ENCODE measurements at regions not wholly inside any gene's neighbourhood (a gene's known extent, or its start where the extent isn't known, plus 50 kb on each side); places are given as distances from the start of the nearest gene placed in this dataset.

DNA sequence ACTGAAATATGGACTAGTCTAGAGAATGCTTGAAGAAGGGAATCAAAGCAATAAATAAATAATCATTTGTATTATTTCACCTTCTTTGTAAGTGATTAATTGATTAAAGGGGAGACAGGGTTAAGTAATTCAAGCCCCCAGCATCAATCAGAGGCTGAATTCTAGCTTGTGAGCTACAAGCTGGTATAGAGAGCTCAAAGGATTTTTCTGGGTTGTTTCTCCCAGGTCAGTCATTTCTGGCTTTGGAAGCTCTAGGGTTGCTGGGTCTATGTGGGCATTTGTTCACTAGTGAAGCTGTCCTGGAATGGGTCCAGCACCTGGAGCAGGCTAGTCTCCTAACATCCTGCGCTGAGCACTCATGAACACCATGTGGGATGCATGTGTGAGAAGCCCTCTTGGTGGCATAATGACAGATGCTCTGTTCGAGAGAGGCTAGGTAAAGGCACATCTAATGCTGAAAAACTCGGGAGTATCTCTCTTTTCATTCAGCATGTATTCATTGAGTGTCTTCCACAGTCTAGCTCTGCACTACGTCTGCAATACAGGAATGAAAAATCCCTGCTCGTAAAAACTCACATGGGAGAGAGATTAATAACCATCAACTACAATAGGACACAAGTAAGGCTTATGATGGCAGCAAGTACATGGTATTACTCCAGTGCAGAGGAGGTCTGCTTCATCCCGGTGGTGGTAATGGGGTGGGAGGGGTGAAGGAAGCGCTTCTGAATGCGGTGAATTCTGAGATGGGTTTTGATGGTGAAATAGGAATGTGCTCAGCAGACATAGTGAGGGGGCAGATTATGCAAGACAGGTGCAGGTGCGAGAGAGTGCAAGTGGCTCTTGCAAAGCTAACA, 68.0 kb upstream of the NRP1 start:
- Mint-ChIP-seq H3K27ac (no peak overlapping the region), H3K4me3 (no peak overlapping the region), H3K36me3 (peaks cover 1% of the 10 kb centered on the region), H3K4me1 (no peaks in the 10 kb centered on the region), H3K27me3 (peaks cover 1% of the 10 kb centered on the region), H3K9me3 (peaks cover under 1 to 9% (median 2%) of the 10 kb centered on the region in 3 donors)

DNA sequence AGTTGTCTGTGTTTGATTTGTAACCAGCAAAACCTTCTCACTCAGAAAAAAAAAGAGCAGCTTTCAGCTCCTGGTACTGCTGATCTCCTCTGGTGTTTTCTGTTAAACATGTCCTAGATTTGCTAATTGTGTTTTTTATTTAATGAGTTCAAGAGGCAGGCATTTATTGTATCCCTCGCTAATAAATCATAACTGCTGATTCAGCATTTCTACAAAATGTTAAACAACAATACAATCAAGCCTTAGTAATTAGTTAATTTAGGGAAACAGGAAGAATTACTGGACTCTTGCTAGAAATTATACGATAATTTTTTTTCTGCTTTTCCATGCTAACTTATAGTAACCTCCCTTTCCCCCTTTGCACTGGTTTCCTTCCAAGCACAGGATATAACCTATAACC, 66.8 kb upstream of the NRP1 start:
- peaks cover 4 to 15% (median 4%) of the 10 kb centered on the region in 3 donors for H3K9me3 Mint-ChIP-seq
- no peak overlapping the region for H3K4me3 Mint-ChIP-seq
- H3K36me3 Mint-ChIP-seq = no peaks in the 10 kb centered on the region
- H3K27me3 Mint-ChIP-seq = peaks cover 1% of the 10 kb centered on the region
- H3K4me1 Mint-ChIP-seq = no peaks in the 10 kb centered on the region
- no peak overlapping the region for H3K27ac Mint-ChIP-seq

DNA sequence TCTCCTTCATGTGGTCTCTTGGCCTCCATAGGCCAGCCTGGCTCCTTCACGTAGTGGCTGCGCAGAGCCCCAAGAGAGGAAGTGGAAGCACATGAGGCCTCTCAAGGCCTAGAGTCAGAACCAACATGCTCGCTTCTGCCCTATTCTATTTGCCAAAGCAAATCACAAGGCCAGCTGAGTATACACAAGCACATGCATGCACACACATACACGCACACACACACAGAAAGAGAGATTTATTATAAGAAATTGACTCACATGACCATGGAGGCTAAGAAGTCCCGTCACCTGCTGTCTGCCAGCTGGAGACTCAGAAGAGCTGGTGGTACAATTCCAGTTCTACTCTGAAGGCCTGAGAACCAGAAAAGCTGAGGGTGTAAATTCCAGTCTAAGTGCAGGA, 64.3 kb upstream of the NRP1 start:
- H3K27me3 Mint-ChIP-seq = peaks cover 1% of the 10 kb centered on the region
- no peak overlapping the region for H3K4me3 Mint-ChIP-seq
- H3K9me3 Mint-ChIP-seq = peaks cover 4 to 15% (median 4%) of the 10 kb centered on the region in 3 donors
- H3K36me3 Mint-ChIP-seq = no peaks in the 10 kb centered on the region
- H3K27ac Mint-ChIP-seq = no peak overlapping the region
- H3K4me1 Mint-ChIP-seq = no peaks in the 10 kb centered on the region

DNA sequence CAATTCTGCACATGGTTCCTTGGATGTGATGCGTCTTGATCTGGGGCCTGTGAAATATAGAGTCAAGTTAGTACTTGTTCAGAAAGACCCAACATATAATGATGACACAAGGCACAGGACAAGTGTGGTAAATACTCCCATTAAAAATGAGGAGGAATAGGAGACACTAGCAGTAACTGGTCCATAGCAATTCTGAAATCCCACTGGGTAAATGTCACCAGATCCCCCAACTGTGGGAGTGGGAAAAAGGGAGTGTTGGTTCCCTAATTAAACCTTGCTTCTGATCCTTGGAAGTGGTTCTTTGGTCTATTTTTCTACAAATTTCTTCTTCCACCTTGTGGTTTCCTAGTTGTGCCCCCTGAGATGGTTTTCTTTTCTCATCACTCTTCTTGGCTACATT, 62.5 kb upstream of the NRP1 start:
- no peaks in the 10 kb centered on the region for H3K36me3 Mint-ChIP-seq
- peaks cover 4 to 15% (median 4%) of the 10 kb centered on the region in 3 donors for H3K9me3 Mint-ChIP-seq
- no peak overlapping the region for H3K27ac Mint-ChIP-seq
- no peaks in the 10 kb centered on the region for H3K27me3 Mint-ChIP-seq
- no peak overlapping the region for H3K4me3 Mint-ChIP-seq
- no peaks in the 10 kb centered on the region for H3K4me1 Mint-ChIP-seq

DNA sequence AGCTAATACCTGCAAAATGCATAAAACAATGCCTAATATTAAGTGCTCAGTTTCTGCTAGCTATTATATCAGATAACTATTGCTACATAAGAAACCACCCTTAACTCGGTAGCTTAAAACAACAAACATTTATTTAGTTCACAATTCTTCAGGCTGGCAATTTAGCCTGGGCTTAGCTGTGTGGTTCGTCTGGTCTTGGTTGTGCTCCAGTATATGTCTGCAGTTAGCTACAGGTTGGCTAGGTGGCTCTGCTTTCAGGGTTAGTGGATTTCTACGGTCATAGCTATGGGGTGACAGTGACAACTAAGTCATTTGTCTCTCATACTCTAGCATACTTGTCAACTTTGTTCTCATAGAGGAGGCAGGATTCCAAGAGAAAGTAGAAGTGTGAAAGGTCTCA, 61.8 kb upstream of the NRP1 start:
- Mint-ChIP-seq H3K27me3 (no peaks in the 10 kb centered on the region), H3K4me1 (no peaks in the 10 kb centered on the region), H3K36me3 (no peaks in the 10 kb centered on the region), H3K27ac (no peak overlapping the region), H3K9me3 (peaks cover 4 to 15% (median 4%) of the 10 kb centered on the region in 3 donors), H3K4me3 (no peak overlapping the region)

DNA sequence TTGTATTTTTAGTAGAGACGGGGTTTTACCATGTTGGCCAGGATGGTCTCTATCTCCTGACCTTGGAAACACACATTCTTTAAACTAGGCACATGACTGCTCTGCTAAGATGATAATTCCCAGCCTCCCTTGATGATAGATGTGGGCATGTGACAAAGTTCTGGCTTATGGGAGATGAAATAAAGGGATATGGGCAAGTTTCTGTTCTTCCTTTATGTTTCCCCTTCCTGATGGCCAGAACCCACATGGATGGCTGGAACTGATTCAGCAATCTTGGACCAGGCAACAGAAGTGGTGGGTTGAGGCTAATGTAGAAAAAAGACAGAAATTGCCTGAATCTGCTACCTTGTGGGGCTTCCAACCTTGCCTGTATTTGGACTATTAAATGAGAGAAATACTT, 60.7 kb upstream of the NRP1 start:
- H3K4me1 Mint-ChIP-seq = no peaks in the 10 kb centered on the region
- H3K9me3 Mint-ChIP-seq = peaks cover 4 to 15% (median 4%) of the 10 kb centered on the region in 3 donors
- H3K4me3 Mint-ChIP-seq = no peak overlapping the region
- no peaks in the 10 kb centered on the region for H3K27me3 Mint-ChIP-seq
- H3K36me3 Mint-ChIP-seq = no peaks in the 10 kb centered on the region
- H3K27ac Mint-ChIP-seq = no peak overlapping the region

DNA sequence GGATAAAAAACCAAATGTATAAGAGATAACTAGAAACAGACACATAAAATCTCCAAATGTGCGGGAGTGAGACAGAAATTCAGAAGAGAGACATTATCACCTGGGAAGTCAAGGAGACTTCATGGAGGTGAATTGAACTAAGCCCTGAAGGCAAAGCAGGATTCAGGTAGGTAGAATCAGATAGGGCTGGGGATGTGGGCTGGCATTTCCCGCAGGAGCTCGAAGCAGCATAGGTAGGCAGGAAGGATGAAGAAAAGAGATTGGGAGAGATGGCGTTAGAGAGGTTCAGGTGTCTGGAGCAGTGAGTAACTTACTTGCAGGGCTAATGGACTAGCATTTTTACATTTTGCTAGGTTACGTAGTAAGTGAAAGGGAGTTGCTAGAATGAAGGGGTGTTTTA, 58.2 kb upstream of the NRP1 start:
- Mint-ChIP-seq H3K4me1 (no peaks in the 10 kb centered on the region), H3K36me3 (no peaks in the 10 kb centered on the region), H3K9me3 (peaks cover 3 to 13% (median 4%) of the 10 kb centered on the region in 3 donors), H3K4me3 (no peak overlapping the region), H3K27me3 (no peaks in the 10 kb centered on the region), H3K27ac (no peak overlapping the region)

DNA sequence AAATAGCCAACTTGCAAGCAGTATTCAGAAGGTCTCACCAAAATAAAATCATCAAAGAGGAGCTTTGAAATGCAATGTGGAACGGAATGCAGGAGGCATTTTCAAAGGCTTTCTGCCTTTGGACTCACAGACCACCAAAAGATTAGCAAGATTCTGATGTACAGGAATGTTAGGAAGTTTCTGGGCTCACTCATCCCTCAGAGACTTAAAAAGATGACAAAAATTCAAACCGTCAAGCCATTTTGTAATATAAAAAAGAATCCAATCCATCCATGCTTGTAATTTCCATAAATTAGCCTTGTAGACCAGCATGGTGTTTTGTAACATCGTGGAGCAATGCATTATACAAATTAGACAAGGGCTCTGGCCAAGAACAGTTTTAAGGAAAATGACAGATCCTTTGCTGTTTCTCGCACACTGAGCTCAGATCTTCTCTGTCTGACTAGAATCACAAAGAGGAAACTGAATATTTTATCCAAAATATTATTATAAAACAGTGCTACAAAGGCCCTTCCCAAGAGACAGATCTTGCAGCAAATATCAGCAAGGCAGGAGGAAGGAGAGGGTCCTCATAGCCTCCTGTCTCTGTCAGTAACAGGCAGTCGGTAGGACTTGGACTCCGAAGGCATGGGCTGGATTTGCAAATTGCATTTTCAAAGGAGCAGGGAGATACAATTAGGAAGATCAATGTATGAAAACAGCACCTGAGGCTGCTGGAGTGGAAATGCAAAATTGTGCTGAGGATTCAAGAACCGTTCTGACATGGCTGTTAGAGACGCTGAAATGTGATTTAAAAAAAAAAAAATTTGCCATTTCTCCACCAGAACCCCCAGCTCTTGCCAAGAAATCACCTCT, 57.4 kb upstream of the NRP1 start:
- Mint-ChIP-seq H3K4me3 (no peak overlapping the region), H3K36me3 (no peaks in the 10 kb centered on the region), H3K4me1 (no peaks in the 10 kb centered on the region), H3K27me3 (no peaks in the 10 kb centered on the region), H3K9me3 (peaks cover 0 to 4% (median 2%) of the 10 kb centered on the region in 3 donors), H3K27ac (no peak overlapping the region)

DNA sequence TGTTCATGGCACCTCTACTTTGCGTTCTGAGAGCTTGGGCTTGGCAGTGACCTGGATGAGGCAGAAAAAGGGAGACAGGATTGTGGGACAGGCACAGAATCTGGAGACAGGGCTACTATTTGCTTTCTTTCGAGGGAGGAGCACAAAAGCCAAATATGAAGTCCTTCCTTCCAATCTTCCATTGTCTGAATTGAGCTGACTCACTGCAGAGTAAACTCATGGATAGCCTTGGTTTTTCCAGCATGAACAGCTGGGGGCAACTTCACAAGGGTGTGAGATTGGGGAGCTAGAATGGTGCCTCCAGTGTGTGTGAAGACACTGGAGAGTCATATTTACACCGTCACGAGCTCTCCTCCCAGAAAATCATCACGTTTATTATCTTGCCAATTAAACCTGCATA, 55.6 kb upstream of the NRP1 start:
- peaks cover 0 to 2% (median 0%) of the 10 kb centered on the region in 3 donors for H3K9me3 Mint-ChIP-seq
- no peaks in the 10 kb centered on the region for H3K4me1 Mint-ChIP-seq
- peaks cover 4% of the 10 kb centered on the region for H3K27me3 Mint-ChIP-seq
- H3K36me3 Mint-ChIP-seq = no peaks in the 10 kb centered on the region
- no peak overlapping the region for H3K27ac Mint-ChIP-seq
- no peak overlapping the region for H3K4me3 Mint-ChIP-seq

DNA sequence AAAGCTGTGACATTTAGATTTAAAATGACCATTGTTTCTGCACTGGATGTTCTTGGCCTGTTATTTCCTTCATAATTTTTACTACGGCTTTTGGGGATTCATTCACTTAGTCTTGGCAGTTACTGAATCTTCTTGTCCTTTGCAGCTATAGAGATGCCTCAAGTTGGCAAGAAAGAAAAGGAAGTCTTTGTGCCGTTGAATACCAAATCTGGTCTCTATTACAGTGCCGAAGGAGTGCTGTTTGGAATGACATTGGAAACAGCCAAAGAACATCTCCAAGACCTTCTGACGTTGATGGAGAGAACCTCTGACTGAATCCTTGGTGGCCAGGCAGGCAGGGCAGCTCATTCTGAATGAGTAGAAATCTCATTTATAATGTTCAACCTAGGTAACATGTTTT, 54.3 kb upstream of the NRP1 start:
- Mint-ChIP-seq H3K27me3 (peaks cover 4% of the 10 kb centered on the region), H3K36me3 (no peaks in the 10 kb centered on the region), H3K9me3 (peaks cover 0 to 2% (median 0%) of the 10 kb centered on the region in 3 donors), H3K27ac (no peak overlapping the region), H3K4me1 (no peaks in the 10 kb centered on the region), H3K4me3 (no peak overlapping the region)

DNA sequence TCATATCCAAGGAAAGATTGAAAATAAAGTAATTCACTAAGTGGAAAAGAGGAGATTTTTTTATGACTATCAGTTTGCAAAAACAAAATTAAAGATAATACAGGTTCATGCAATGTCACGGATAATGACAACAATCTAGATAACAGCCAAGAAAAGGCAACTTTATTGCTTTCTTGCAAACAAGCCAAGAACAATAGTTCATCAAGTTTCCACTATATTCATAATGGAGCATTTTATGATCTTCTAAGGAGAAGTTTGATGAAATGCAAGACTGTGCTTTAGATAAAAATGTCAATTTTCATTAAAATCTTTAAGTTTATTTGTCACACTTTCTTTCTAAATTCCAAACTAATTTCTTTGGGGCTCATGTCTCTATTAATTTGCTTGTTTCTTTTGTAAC, 53.9 kb upstream of the NRP1 start:
- peaks cover 0 to 2% (median 0%) of the 10 kb centered on the region in 3 donors for H3K9me3 Mint-ChIP-seq
- no peaks in the 10 kb centered on the region for H3K36me3 Mint-ChIP-seq
- H3K27ac Mint-ChIP-seq = no peak overlapping the region
- peaks cover 4% of the 10 kb centered on the region for H3K27me3 Mint-ChIP-seq
- H3K4me3 Mint-ChIP-seq = no peak overlapping the region
- no peaks in the 10 kb centered on the region for H3K4me1 Mint-ChIP-seq

DNA sequence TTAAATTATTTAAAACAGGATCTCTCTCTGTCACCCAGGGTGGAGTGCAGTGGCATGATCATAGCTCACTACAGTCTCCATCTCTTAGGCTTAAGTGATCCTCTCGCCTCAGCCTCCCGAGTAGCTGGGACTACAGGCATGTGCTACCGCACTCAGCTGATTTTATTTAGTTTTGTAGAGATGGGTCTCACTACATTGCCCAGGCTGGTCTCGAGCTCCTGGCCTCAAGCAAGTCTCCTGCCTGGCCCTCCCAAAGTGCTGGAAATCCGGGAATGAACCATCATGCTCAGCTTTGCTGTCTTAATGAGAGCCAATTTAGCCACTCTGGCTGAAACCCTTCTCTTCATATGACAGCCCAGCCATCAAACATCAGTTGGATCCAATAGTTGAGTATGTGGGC, 53.3 kb upstream of the NRP1 start:
- peaks cover 0 to 2% (median 0%) of the 10 kb centered on the region in 3 donors for H3K9me3 Mint-ChIP-seq
- H3K27me3 Mint-ChIP-seq = peaks cover 4% of the 10 kb centered on the region
- H3K4me1 Mint-ChIP-seq = no peaks in the 10 kb centered on the region
- no peaks in the 10 kb centered on the region for H3K36me3 Mint-ChIP-seq
- H3K4me3 Mint-ChIP-seq = no peak overlapping the region
- H3K27ac Mint-ChIP-seq = no peak overlapping the region

DNA sequence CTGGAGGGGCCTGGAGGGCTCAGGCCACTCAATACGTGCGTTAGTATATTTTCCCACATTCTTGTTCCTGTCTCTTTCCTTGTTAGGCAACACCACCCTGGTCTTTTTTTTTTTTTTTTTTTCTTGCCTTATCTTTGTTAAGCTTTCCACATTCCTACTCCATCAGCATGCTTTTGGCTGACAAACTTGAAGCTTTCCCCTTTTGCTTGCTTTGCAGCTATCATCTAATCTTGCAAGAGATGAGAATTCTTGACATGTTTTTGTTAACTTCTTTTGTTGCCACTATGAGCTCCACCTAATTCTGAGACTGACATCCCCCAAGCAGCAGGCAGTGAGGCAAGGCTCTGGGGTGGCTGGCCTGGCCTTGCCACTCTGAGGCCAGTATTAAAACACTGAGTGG, 52.5 kb upstream of the NRP1 start:
- no peak overlapping the region for H3K4me3 Mint-ChIP-seq
- H3K27me3 Mint-ChIP-seq = peaks cover 4% of the 10 kb centered on the region
- H3K9me3 Mint-ChIP-seq = peaks cover 0 to 2% (median 0%) of the 10 kb centered on the region in 3 donors
- no peaks in the 10 kb centered on the region for H3K4me1 Mint-ChIP-seq
- H3K36me3 Mint-ChIP-seq = no peaks in the 10 kb centered on the region
- no peak overlapping the region for H3K27ac Mint-ChIP-seq

DNA sequence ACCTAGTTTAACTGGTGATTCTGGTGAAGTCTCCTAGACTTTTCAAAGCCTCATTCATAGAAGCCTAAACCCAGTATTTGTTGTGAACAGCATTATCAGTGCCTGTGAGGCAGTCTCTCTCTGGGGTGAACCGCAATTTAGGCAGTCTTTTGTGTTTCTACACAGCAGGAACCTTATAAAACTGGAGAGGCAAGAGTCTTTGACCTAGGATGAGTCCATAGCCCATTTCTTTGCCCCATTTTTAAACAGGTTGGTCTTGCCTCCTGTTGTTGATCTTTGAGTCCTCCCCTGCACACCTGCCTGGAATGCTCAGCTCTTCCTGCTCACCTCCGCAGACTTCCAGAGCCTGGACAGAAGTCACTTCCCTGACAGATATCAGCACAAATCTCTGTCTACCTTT, 51.2 kb upstream of the NRP1 start:
- peaks cover 4% of the 10 kb centered on the region for H3K27me3 Mint-ChIP-seq
- H3K4me3 Mint-ChIP-seq = no peak overlapping the region
- peaks cover 0 to 2% (median under 1%) of the 10 kb centered on the region in 3 donors for H3K9me3 Mint-ChIP-seq
- no peak overlapping the region for H3K27ac Mint-ChIP-seq
- no peaks in the 10 kb centered on the region for H3K4me1 Mint-ChIP-seq
- no peaks in the 10 kb centered on the region for H3K36me3 Mint-ChIP-seq

DNA sequence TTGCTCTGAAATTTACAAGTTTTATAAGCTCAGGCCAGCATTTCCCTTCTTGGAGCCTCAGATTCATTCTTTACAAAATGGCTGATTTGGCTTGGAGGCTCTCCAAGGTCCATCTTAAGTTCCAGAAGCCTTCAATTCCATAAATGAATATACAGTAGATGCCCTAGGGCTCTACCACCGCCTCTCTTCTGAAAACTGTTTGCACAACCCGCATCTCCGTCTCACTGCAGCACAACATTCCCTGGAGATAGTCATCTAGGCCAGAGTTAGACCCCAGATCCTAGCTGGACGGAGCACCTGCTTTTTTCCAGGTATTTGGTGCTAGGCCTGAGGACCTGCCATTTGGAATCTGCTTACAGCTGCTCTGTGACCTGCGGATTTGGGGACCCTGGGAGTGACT, 50.5 kb upstream of the NRP1 start:
- Mint-ChIP-seq H3K4me3 (no peak overlapping the region), H3K4me1 (no peaks in the 10 kb centered on the region), H3K27ac (no peak overlapping the region), H3K36me3 (no peaks in the 10 kb centered on the region), H3K9me3 (peaks cover 0 to 5% (median 2%) of the 10 kb centered on the region in 3 donors), H3K27me3 (peaks cover 4% of the 10 kb centered on the region)
